Endothelial cell (in vitro differentiated cells): ENCODE measurements at regions not wholly inside any gene's neighbourhood (a gene's known extent, or its start where the extent isn't known, plus 50 kb on each side); places are given as distances from the start of the nearest gene placed in this dataset.

ENCODE experiments used
- DNase-seq: peaks from one replicate; pipeline ENCODE4 v3.0.0; 2021; ENCODE audit warnings: low spot score
- H3K27ac Mint-ChIP-seq: one replicate; pipeline ENCODE4 v1.8.0; 2021; ENCODE audit warnings: mixed read lengths, inconsistent platforms; ENCODE audit not compliant: unreplicated experiment
- H3K27me3 Mint-ChIP-seq: one replicate; pipeline ENCODE4 v1.8.0; 2021; ENCODE audit warnings: mild to moderate bottlenecking, moderate library complexity, mixed read lengths, inconsistent platforms; ENCODE audit not compliant: unreplicated experiment
- H3K36me3 Mint-ChIP-seq: one replicate; pipeline ENCODE4 v1.8.0; 2021; ENCODE audit warnings: mild to moderate bottlenecking, low read depth, mixed read lengths, inconsistent platforms; ENCODE audit not compliant: unreplicated experiment
- H3K4me1 Mint-ChIP-seq: one replicate; pipeline ENCODE4 v1.8.0; 2021; ENCODE audit warnings: mild to moderate bottlenecking, mixed read lengths, inconsistent platforms; ENCODE audit not compliant: unreplicated experiment
- H3K4me3 Mint-ChIP-seq: one replicate; pipeline ENCODE4 v1.8.0; 2021; ENCODE audit warnings: mild to moderate bottlenecking, mixed read lengths, inconsistent platforms; ENCODE audit not compliant: unreplicated experiment
- H3K9me3 Mint-ChIP-seq: one replicate; pipeline ENCODE4 v1.8.0; 2021; ENCODE audit warnings: mixed read lengths, inconsistent platforms; ENCODE audit not compliant: unreplicated experiment
- TF ChIP-seq, protein P1 (sequence below): fragments of 200-600 bp; sonication (generic); IDR thresholded peaks from one replicate; pipeline ENCODE4 v1.5.0; 2021; ENCODE audit warnings: antibody characterized with exemption; ENCODE audit not compliant: unreplicated experiment

- no peaks in the 10 kb centered on the region for H3K27me3 Mint-ChIP-seq
These were observed 460.1 kb upstream of the MANEA start for GRCh38 chr6:95117236-95117635.

DNA sequence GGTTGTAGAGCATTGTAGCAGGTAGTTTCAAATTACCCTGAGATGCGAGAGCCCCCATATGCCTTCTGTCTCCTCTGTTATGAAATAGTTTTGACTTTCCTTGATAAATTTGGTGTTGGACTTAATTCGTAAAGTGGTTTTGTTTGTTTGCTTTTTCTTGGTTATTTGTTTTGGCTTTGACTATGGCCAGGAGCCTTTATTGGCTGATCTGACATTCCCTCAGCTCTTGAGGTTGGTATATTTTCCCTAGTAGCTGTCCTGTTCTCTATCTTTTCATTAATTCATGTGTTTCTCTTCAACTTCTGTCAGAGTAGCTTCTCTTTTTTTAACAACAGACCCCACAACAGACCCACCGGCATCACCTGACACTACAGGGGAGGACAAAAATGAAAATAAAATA, 457.4 kb upstream of the MANEA start:
- Mint-ChIP-seq H3K36me3 (no peaks in the 10 kb centered on the region), H3K4me1 (no peaks in the 10 kb centered on the region), H3K27ac (no peak overlapping the region), H3K27me3 (no peaks in the 10 kb centered on the region), H3K4me3 (no peak overlapping the region), H3K9me3 (no peaks in the 10 kb centered on the region)
- DNase-seq: no peak
- TF ChIP-seq, protein P1, sequence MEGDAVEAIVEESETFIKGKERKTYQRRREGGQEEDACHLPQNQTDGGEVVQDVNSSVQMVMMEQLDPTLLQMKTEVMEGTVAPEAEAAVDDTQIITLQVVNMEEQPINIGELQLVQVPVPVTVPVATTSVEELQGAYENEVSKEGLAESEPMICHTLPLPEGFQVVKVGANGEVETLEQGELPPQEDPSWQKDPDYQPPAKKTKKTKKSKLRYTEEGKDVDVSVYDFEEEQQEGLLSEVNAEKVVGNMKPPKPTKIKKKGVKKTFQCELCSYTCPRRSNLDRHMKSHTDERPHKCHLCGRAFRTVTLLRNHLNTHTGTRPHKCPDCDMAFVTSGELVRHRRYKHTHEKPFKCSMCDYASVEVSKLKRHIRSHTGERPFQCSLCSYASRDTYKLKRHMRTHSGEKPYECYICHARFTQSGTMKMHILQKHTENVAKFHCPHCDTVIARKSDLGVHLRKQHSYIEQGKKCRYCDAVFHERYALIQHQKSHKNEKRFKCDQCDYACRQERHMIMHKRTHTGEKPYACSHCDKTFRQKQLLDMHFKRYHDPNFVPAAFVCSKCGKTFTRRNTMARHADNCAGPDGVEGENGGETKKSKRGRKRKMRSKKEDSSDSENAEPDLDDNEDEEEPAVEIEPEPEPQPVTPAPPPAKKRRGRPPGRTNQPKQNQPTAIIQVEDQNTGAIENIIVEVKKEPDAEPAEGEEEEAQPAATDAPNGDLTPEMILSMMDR: no peak

More at GRCh38 chr6:95117236-95117635, 460.1 kb upstream of the MANEA start:
- no peak overlapping the region for H3K4me3 Mint-ChIP-seq
- no peak overlapping the region for H3K27ac Mint-ChIP-seq
- DNase-seq: no peak
- no peaks in the 10 kb centered on the region for H3K4me1 Mint-ChIP-seq
- TF ChIP-seq, protein P1: no peak
- no peaks in the 10 kb centered on the region for H3K9me3 Mint-ChIP-seq
- H3K36me3 Mint-ChIP-seq: no peaks in the 10 kb centered on the region

GRCh38 chr6:95120984-95121383, 456.4 kb upstream of the MANEA start:
- H3K27ac Mint-ChIP-seq: no peak overlapping the region
- peaks cover 2% of the 10 kb centered on the region for H3K27me3 Mint-ChIP-seq
- no peaks in the 10 kb centered on the region for H3K9me3 Mint-ChIP-seq
- DNase-seq: no peak
- H3K4me1 Mint-ChIP-seq: no peaks in the 10 kb centered on the region
- no peaks in the 10 kb centered on the region for H3K36me3 Mint-ChIP-seq
- TF ChIP-seq, protein P1: no peak
- H3K4me3 Mint-ChIP-seq: no peak overlapping the region

DNA sequence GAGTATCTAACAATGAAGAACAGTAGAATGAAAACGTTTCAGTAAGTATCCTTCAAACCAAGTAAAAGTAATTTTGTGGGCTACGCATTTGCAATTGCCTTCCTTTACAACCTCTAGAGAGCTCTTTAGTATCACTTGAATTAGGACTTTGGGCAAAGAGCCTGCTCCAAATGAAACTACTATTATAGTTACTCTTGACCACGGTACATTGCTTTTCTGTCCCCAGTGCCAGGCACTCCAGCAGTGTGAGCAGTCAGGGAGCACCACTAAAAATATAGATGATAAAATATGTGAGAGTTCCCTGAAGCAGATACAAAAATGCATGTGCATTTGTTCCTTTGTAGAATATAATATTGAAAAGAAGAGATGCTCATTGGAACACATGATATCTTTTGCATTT, 450.1 kb upstream of the MANEA start:
- TF ChIP-seq, protein P1: no peak
- no peak for DNase-seq
- H3K9me3 Mint-ChIP-seq: no peaks in the 10 kb centered on the region
- no peaks in the 10 kb centered on the region for H3K36me3 Mint-ChIP-seq
- no peak overlapping the region for H3K27ac Mint-ChIP-seq
- H3K4me1 Mint-ChIP-seq: no peaks in the 10 kb centered on the region
- peaks cover 3% of the 10 kb centered on the region for H3K27me3 Mint-ChIP-seq
- no peak overlapping the region for H3K4me3 Mint-ChIP-seq

GRCh38 chr6:95128439-95128838, 448.9 kb upstream of the MANEA start:
- Mint-ChIP-seq H3K36me3 (no peaks in the 10 kb centered on the region), H3K9me3 (no peaks in the 10 kb centered on the region), H3K27ac (no peak overlapping the region), H3K27me3 (peaks cover 3% of the 10 kb centered on the region), H3K4me3 (no peak overlapping the region), H3K4me1 (no peaks in the 10 kb centered on the region)
- no peak for DNase-seq
- TF ChIP-seq, protein P1: no peak
